ENCODE measurements at regions not wholly inside any gene's neighbourhood (a gene's known extent, or its start where the extent isn't known, plus 50 kb on each side); places are given as distances from the start of the nearest gene placed in this dataset.

DNA sequence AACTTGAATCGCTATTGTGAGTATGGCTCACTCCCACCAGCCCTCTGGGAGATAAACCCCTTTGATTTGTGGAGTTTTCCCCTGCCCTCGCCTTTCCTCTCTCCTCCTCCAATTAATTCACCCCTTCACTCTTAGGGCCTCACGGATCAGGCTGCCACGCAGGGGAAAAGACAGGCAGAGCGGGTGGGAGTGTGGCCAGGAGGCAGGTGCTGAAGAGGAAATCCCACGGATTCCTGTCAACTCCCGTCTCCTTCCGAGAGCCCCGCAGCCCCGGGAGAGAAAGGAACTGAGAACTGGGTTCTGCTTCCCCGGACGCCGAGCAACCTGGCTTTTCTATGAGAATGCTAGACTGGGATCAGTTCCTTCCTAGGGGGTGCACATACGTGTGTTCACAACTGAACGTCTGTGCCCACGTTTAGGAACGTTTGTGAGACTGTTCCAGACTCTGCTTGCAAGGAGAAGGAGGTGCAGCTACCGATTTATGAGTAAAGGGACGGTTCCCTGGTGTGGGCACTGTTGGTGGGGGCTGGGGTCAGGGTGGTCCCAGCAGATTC, 314.5 kb upstream of the TLE4 start:
- TF ChIP-seq, protein P1, sequence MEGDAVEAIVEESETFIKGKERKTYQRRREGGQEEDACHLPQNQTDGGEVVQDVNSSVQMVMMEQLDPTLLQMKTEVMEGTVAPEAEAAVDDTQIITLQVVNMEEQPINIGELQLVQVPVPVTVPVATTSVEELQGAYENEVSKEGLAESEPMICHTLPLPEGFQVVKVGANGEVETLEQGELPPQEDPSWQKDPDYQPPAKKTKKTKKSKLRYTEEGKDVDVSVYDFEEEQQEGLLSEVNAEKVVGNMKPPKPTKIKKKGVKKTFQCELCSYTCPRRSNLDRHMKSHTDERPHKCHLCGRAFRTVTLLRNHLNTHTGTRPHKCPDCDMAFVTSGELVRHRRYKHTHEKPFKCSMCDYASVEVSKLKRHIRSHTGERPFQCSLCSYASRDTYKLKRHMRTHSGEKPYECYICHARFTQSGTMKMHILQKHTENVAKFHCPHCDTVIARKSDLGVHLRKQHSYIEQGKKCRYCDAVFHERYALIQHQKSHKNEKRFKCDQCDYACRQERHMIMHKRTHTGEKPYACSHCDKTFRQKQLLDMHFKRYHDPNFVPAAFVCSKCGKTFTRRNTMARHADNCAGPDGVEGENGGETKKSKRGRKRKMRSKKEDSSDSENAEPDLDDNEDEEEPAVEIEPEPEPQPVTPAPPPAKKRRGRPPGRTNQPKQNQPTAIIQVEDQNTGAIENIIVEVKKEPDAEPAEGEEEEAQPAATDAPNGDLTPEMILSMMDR (IDR thresholded peaks at IDR 0.05) = no peak
- TF ChIP-seq EP300 (IDR thresholded peaks at IDR 0.05) (no peak), POLR2A (IDR thresholded peaks at IDR 0.05) (no peak)

All from stomach (tissue), 4 donors.